ENCODE measurements at regions not wholly inside any gene's neighbourhood (a gene's known extent, or its start where the extent isn't known, plus 50 kb on each side); places are given as distances from the start of the nearest gene placed in this dataset.

GRCh38 chr21:35743571-35743970, 316.8 kb downstream of the SETD4 start:
- no peak overlapping the region for H3K4me3 ChIP-seq
- no peak overlapping the region for H3K4me2 ChIP-seq
- DNase-seq (ENCODE audit: low read depth in 1 of 2, low spot score in 1 of 2) (no peak), FAIRE-seq (no peak), ATAC-seq (no peak)
- H3K4me1 ChIP-seq, result peaks cover 4% of the 10 kb centered on the region; the same call in 1 of the 3 replicates
- ChIA-PET POLR2A (no interaction called here), CTCF (no interaction called here)
- WGBS (ENCODE audit: missing lambda C conversion rate), result 44% methylated on average over 4 of the region's 4 CpGs
- no peaks in the 10 kb centered on the region; the same call in 2 of the 3 replicates for H3K9me3 ChIP-seq
- H3K27ac ChIP-seq, result no peak overlapping the region
- TF ChIP-seq SREBF2 (IDR thresholded peaks at IDR 0.05) (no peak), ZNF302 (CRISPR knock-in tag; IDR thresholded peaks at IDR 0.05) (no peak), POLR2AphosphoS2 (conservative IDR thresholded peaks at IDR 0.05; ENCODE audit: low read length) (no peak), HOXA7 (CRISPR knock-in tag; IDR thresholded peaks at IDR 0.05) (no peak), MAX (IDR thresholded peaks at IDR 0.05) (no peak), RFX5 (IDR thresholded peaks at IDR 0.05) (no peak)
- TF ChIP-seq, protein P1, sequence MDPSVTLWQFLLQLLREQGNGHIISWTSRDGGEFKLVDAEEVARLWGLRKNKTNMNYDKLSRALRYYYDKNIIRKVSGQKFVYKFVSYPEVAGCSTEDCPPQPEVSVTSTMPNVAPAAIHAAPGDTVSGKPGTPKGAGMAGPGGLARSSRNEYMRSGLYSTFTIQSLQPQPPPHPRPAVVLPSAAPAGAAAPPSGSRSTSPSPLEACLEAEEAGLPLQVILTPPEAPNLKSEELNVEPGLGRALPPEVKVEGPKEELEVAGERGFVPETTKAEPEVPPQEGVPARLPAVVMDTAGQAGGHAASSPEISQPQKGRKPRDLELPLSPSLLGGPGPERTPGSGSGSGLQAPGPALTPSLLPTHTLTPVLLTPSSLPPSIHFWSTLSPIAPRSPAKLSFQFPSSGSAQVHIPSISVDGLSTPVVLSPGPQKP (IDR thresholded peaks at IDR 0.05; ENCODE audit: low read depth, low read length), result no peak
- TF ChIP-seq, protein P2, sequence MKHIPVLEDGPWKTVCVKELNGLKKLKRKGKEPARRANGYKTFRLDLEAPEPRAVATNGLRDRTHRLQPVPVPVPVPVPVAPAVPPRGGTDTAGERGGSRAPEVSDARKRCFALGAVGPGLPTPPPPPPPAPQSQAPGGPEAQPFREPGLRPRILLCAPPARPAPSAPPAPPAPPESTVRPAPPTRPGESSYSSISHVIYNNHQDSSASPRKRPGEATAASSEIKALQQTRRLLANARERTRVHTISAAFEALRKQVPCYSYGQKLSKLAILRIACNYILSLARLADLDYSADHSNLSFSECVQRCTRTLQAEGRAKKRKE (CRISPR knock-in tag; IDR thresholded peaks at IDR 0.05; ENCODE audit: low read depth), result no peak

DNA sequence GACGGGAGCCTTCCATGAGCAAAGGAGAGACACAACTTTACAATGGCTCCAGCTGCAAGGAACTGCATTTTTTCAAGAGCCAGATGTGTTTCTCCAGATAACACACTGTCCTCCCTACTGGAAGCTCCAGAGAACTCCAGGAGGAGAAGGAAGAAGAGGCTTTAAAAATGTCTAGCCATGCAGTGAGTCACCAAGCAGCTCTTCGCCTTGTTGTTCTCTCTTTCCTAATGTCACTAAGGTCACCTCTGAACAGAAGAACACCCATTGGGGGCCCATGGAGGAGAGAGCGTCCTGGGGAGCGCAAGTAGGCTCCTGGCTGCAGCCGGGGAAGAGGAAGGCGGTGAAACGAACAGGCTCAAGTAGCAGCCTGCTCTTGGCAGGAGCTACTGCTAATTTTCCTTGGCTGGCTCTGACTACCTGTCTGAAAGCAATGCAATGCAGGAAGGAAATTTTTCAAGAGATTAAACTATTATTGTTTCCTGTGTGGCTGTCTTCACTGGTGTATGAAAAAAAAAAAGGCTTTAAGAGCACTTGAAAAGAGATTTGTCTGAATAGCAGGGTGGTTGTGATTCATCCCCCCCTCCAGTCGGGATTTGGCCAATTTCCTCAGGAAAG, 321.9 kb downstream of the SETD4 start:
- H3K4me3 ChIP-seq, result no peak overlapping the region
- H3K27ac ChIP-seq, result no peak overlapping the region
- 58% methylated on average over 8 of the region's 8 CpGs for WGBS (ENCODE audit: missing lambda C conversion rate)
- DNase-seq (ENCODE audit: low read depth in 1 of 2, low spot score in 1 of 2) (peak in 1 of 2 experiments; percentile 2), FAIRE-seq (no peak), ATAC-seq (no peak)
- no peaks in the 10 kb centered on the region; the same call in 2 of the 3 replicates for H3K9me3 ChIP-seq
- TF ChIP-seq JUN (IDR thresholded peaks at IDR 0.05) (no peak), KDM1A (IDR thresholded peaks at IDR 0.05; ENCODE audit: low read depth) (no peak), CHD2 (IDR thresholded peaks at IDR 0.05; ENCODE audit: low read length, partially characterized antibody) (no peak), MAZ (IDR thresholded peaks at IDR 0.05; ENCODE audit: borderline replicate concordance, low read depth, low read length) (no peak), E2F6 (IDR thresholded peaks at IDR 0.05; ENCODE audit: borderline replicate concordance, low read depth) (no peak)
- TF ChIP-seq, protein P1 (IDR thresholded peaks at IDR 0.05; ENCODE audit: low read depth, low read length), result no peak
- no peak overlapping the region for H3K4me2 ChIP-seq
- ChIA-PET POLR2A (no interaction called here), CTCF (interaction anchor here (0.7 to 1.5 kb wide), 3 partner anchors 9 to 337 kb away, joined by 3 to 4 read pairs (median 4); no protein-coding TSS in a partner anchor)
- H3K4me1 ChIP-seq, result no peaks in the 10 kb centered on the region

DNA sequence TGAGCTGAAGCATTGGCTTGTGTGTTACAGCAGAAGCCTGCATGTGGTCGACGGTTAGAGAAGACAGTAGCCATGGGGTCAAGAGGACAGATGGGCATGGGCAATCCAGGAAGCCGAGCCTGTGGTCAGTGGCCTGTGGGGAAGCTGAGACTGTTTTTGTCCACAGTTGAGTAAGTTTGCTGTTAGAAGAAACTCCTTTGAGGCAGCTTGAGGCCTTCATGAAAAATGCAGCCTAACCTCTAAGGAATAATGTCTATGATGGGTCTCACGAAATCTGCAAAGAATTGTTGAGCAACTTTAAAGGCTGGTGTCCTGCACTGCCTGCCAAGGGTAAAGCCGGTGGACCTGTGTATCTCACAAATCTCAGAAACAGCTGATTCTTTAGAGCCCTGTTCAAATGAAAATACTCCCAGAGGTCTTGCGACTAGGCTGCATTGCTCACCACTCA, 322.4 kb downstream of the SETD4 start:
- Histone ChIP-seq H3K4me2 (no peak overlapping the region), H3K4me3 (no peak overlapping the region), H3K9me3 (no peaks in the 10 kb centered on the region; the same call in 2 of the 3 replicates), H3K4me1 (no peaks in the 10 kb centered on the region), H3K27ac (no peak overlapping the region)
- 52% methylated on average over 6 of the region's 6 CpGs for WGBS (ENCODE audit: missing lambda C conversion rate)
- CTCF ChIA-PET, result interaction anchor here (0.8 to 1.5 kb wide), 2 partner anchors 8 to 337 kb away, joined by 4 read pairs; no protein-coding TSS in a partner anchor
- DNase-seq (ENCODE audit: low read depth in 1 of 2, low spot score in 1 of 2) (no peak), ATAC-seq (no peak), FAIRE-seq (no peak)
- TF ChIP-seq CBX8 (IDR thresholded peaks at IDR 0.05), result no peak
- TF ChIP-seq, protein P3, sequence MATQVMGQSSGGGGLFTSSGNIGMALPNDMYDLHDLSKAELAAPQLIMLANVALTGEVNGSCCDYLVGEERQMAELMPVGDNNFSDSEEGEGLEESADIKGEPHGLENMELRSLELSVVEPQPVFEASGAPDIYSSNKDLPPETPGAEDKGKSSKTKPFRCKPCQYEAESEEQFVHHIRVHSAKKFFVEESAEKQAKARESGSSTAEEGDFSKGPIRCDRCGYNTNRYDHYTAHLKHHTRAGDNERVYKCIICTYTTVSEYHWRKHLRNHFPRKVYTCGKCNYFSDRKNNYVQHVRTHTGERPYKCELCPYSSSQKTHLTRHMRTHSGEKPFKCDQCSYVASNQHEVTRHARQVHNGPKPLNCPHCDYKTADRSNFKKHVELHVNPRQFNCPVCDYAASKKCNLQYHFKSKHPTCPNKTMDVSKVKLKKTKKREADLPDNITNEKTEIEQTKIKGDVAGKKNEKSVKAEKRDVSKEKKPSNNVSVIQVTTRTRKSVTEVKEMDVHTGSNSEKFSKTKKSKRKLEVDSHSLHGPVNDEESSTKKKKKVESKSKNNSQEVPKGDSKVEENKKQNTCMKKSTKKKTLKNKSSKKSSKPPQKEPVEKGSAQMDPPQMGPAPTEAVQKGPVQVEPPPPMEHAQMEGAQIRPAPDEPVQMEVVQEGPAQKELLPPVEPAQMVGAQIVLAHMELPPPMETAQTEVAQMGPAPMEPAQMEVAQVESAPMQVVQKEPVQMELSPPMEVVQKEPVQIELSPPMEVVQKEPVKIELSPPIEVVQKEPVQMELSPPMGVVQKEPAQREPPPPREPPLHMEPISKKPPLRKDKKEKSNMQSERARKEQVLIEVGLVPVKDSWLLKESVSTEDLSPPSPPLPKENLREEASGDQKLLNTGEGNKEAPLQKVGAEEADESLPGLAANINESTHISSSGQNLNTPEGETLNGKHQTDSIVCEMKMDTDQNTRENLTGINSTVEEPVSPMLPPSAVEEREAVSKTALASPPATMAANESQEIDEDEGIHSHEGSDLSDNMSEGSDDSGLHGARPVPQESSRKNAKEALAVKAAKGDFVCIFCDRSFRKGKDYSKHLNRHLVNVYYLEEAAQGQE (IDR thresholded peaks at IDR 0.05), result no peak
- TF ChIP-seq FOSB (CRISPR knock-in tag; IDR thresholded peaks at IDR 0.05), result no peak
- TF ChIP-seq CHD4 (IDR thresholded peaks at IDR 0.05; ENCODE audit: borderline replicate concordance), result no peak
- POLR2A ChIA-PET, result no interaction called here

Measured in A549 (cell line).